ENCODE measurements at regions not wholly inside any gene's neighbourhood (a gene's known extent, or its start where the extent isn't known, plus 50 kb on each side); places are given as distances from the start of the nearest gene placed in this dataset.

DNA sequence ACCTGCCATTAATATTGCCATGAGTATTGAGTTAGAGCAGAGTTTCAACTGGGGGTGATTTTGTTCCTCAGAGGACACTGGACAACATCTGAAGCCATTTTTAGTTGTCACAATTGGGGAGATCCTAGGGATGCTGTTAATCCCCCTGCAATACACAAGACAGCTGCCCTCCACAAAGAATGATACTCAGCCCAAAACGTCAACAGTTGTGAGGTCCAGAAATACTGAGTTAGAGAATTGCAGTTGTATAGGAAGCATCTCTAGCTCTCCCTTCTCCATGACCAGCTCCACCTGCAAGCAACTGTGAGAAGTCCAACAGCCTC is 614.0 kb upstream of the CDH5 start:
- BruUV-seq (replicated peaks), result no TSS peak

DNA sequence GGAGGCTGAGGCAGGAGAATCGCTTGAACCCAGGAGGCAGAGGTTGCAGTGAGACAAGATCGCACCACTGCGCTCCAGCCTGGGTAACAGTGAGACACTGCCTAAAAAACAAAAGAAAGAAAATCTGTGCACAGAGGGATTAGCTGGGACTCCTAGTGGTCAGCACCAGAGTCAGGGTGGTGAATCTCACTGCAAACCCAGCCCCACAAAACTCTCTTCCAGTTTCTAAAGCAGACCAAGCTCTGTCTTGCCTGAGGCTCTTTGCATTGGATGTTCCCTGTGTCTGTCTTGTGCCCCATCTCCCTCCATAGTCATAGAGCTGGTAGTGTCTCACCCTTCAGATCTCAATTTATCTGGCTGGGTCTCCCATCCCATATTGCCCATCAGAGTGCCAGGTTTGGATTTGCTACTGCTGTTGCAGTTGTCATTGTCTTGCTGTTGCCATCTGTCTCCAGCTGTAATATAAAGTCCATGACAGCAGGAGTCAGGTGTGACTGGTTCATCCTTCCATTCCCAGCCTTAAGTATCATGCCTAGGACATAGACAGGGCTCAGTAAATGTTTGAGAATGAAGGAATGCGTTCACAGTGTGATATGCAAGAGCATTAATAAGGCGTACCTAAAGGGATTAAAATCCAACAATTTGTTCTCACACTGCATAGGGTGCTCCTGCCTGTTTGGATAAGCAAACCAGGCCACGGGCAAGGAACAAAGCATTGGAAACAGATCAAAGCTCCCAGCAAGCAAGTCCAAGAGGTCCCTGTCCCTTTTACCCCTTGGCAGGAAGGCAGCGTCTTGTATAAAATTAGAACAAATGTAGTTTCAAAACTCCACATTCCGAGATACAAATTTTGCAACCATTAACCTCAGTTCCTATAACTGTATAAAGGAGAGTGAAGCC is 614.6 kb upstream of the CDH5 start:
- Histone ChIP-seq H2AFZ (ENCODE audit: low read length) (no peak overlapping the region), H3K9me2 (ENCODE audit: insufficient read depth, low read length) (no peaks in the 10 kb centered on the region), H3K4me1 (ENCODE audit: insufficient read depth, low read length, poor library complexity, severe bottlenecking) (no peaks in the 10 kb centered on the region), H3K79me2 (ENCODE audit: insufficient read depth, low read depth, low read length) (no peaks in the 10 kb centered on the region), H3K4me3 (ENCODE audit: low read depth, low read length, poor library complexity, severe bottlenecking) (no peak overlapping the region), H3K4me2 (ENCODE audit: low read length) (no peak overlapping the region), H3K36me3 (ENCODE audit: insufficient read depth, low read length) (no peaks in the 10 kb centered on the region), H3K27ac (ENCODE audit: low read depth, low read length, poor library complexity, severe bottlenecking) (no peak overlapping the region), H3K9me3 (ENCODE audit: low read length) (no peaks in the 10 kb centered on the region), H4K20me1 (ENCODE audit: insufficient read depth, low read length) (no peaks in the 10 kb centered on the region)
- ChIA-PET CTCF (ENCODE audit: unreplicated experiment) (no interaction called here), POLR2A (interaction anchor here (1.1 kb wide), 1 partner anchor 11 kb away, joined by 5 read pairs; no protein-coding TSS in a partner anchor)
- no peak for DNase-seq (ENCODE audit: low spot score)
- BruUV-seq (replicated peaks), result no TSS peak
- TF ChIP-seq EZH2phosphoT487 (IDR thresholded peaks at IDR 0.05; ENCODE audit: borderline replicate concordance, low read depth, low read length), result no peak
- TF ChIP-seq, protein P1, sequence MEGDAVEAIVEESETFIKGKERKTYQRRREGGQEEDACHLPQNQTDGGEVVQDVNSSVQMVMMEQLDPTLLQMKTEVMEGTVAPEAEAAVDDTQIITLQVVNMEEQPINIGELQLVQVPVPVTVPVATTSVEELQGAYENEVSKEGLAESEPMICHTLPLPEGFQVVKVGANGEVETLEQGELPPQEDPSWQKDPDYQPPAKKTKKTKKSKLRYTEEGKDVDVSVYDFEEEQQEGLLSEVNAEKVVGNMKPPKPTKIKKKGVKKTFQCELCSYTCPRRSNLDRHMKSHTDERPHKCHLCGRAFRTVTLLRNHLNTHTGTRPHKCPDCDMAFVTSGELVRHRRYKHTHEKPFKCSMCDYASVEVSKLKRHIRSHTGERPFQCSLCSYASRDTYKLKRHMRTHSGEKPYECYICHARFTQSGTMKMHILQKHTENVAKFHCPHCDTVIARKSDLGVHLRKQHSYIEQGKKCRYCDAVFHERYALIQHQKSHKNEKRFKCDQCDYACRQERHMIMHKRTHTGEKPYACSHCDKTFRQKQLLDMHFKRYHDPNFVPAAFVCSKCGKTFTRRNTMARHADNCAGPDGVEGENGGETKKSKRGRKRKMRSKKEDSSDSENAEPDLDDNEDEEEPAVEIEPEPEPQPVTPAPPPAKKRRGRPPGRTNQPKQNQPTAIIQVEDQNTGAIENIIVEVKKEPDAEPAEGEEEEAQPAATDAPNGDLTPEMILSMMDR (conservative IDR thresholded peaks at IDR 0.05; ENCODE audit: low read length), result no peak
- intact Hi-C loops (cut with micrococcal nuclease; ENCODE audit: unreplicated experiment), result no loop called here

More for the DNA sequence above, 614.0 kb upstream of the CDH5 start:
- DNase-seq (ENCODE audit: low spot score), result no peak
- Histone ChIP-seq H3K9me2 (ENCODE audit: insufficient read depth, low read length) (no peaks in the 10 kb centered on the region), H2AFZ (ENCODE audit: low read length) (no peak overlapping the region), H4K20me1 (ENCODE audit: insufficient read depth, low read length) (no peaks in the 10 kb centered on the region), H3K36me3 (ENCODE audit: insufficient read depth, low read length) (no peaks in the 10 kb centered on the region), H3K4me2 (ENCODE audit: low read length) (no peak overlapping the region), H3K4me1 (ENCODE audit: insufficient read depth, low read length, poor library complexity, severe bottlenecking) (no peaks in the 10 kb centered on the region), H3K27ac (ENCODE audit: low read depth, low read length, poor library complexity, severe bottlenecking) (no peak overlapping the region), H3K9me3 (ENCODE audit: low read length) (no peaks in the 10 kb centered on the region), H3K79me2 (ENCODE audit: insufficient read depth, low read depth, low read length) (no peaks in the 10 kb centered on the region), H3K4me3 (ENCODE audit: low read depth, low read length, poor library complexity, severe bottlenecking) (no peak overlapping the region)
- ChIA-PET POLR2A (no interaction called here), CTCF (ENCODE audit: unreplicated experiment) (no interaction called here)
- TF ChIP-seq, protein P1 (conservative IDR thresholded peaks at IDR 0.05; ENCODE audit: low read length), result no peak
- TF ChIP-seq EZH2phosphoT487 (IDR thresholded peaks at IDR 0.05; ENCODE audit: borderline replicate concordance, low read depth, low read length), result no peak
- intact Hi-C loops (cut with micrococcal nuclease; ENCODE audit: unreplicated experiment), result no loop called here

DNA sequence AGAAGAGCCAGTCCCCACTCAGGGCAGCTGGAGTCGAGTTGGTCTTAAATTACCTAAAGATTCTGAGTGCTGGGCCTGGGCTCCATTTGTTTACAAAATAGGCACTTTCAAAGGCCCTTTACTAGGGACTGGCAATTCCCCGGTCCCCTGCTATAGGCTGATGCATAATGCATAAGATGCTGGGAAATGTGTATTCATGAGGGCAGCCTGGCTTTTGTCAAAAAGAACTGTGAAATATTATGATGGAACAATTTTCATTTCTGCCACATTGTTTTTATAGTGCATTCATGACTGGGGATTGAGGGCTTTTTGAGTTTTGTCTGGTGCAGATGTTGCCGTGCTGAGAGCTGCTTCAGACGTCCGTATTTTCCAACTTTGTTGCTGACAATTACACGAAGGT is 617.0 kb upstream of the CDH5 start:
- ChIA-PET CTCF (ENCODE audit: unreplicated experiment) (no interaction called here), POLR2A (interaction anchor here (1.8 kb wide), 1 partner anchor 9 kb away, joined by 5 read pairs; no protein-coding TSS in a partner anchor)
- DNase-seq (ENCODE audit: low spot score), result no peak
- TF ChIP-seq EZH2phosphoT487 (IDR thresholded peaks at IDR 0.05; ENCODE audit: borderline replicate concordance, low read depth, low read length), result no peak
- TF ChIP-seq, protein P1 (conservative IDR thresholded peaks at IDR 0.05; ENCODE audit: low read length), result no peak
- no peak overlapping the region for H2AFZ ChIP-seq (ENCODE audit: low read length)
- no peak overlapping the region for H3K27ac ChIP-seq (ENCODE audit: low read depth, low read length, poor library complexity, severe bottlenecking)
- intact Hi-C loops (cut with micrococcal nuclease; ENCODE audit: unreplicated experiment), result no loop called here
- H4K20me1 ChIP-seq (ENCODE audit: insufficient read depth, low read length), result no peaks in the 10 kb centered on the region
- H3K4me1 ChIP-seq (ENCODE audit: insufficient read depth, low read length, poor library complexity, severe bottlenecking), result peaks cover 5% of the 10 kb centered on the region
- H3K36me3 ChIP-seq (ENCODE audit: insufficient read depth, low read length), result no peaks in the 10 kb centered on the region
- H3K9me3 ChIP-seq (ENCODE audit: low read length), result no peaks in the 10 kb centered on the region
- no peaks in the 10 kb centered on the region for H3K9me2 ChIP-seq (ENCODE audit: insufficient read depth, low read length)
- BruUV-seq (replicated peaks), result no TSS peak
- no peaks in the 10 kb centered on the region for H3K79me2 ChIP-seq (ENCODE audit: insufficient read depth, low read depth, low read length)
- no peak overlapping the region for H3K4me3 ChIP-seq (ENCODE audit: low read depth, low read length, poor library complexity, severe bottlenecking)
- H3K4me2 ChIP-seq (ENCODE audit: low read length), result no peak overlapping the region
